OCI-LY7 (cell line): ENCODE measurements at regions not wholly inside any gene's neighbourhood (a gene's known extent, or its start where the extent isn't known, plus 50 kb on each side); places are given as distances from the start of the nearest gene placed in this dataset.

Experiments
- BruUV-seq: library from RNA; stranded (reverse); fragments of 400-500 nt; replicated peaks from 2 replicates; lab custom pipeline; 2021; lab: Mats Ljungman, UMichigan
- CTCF ChIA-PET: fragments of 300-600 bp; sonication (Branson Sonifier 250); formaldehyde crosslinking; loops from one replicate; lab custom pipeline; 2022; ENCODE audit warnings: antibody characterized with exemption; ENCODE audit not compliant: unreplicated experiment; lab: Charles Lee
- POLR2A ChIA-PET: fragments of 300-600 bp; sonication (Branson Sonifier 250); formaldehyde crosslinking; loops from one replicate; lab custom pipeline; 2022; ENCODE audit warnings: antibody characterized with exemption; lab: Charles Lee
- DNase-seq: peaks from one replicate; pipeline ENCODE4 v3.0.0-alpha.2; 2015; ENCODE audit warnings: low spot score
- H2AFZ ChIP-seq: fragments of 200-600 bp; sonication (generic), shearing (Covaris generic); 2 replicates; pipeline ENCODE4 v1.6.1; 2014; ENCODE audit warnings: mild to moderate bottlenecking, antibody characterized with exemption, low read length, moderate library complexity
- H3K27ac ChIP-seq: fragments of 200-600 bp; sonication (generic); 2 replicates; pipeline ENCODE4 v1.5.1; 2014; ENCODE audit warnings: mixed run types, low read depth, mild to moderate bottlenecking, moderate library complexity, low read length, inconsistent platforms; ENCODE audit not compliant: poor library complexity, severe bottlenecking
- H3K36me3 ChIP-seq: fragments of 200-600 bp; sonication (generic); 2 replicates; pipeline ENCODE4 v1.6.1; 2014; ENCODE audit warnings: mild to moderate bottlenecking, antibody characterized with exemption, low read length, moderate library complexity, mixed read lengths; ENCODE audit not compliant: insufficient read depth
- H3K4me1 ChIP-seq: fragments of 200-600 bp; sonication (generic); 2 replicates; pipeline ENCODE4 v1.5.1; 2014; ENCODE audit warnings: mild to moderate bottlenecking, low read length; ENCODE audit not compliant: insufficient read depth, poor library complexity, severe bottlenecking
- H3K4me2 ChIP-seq: fragments of 200-600 bp; sonication (generic); 2 replicates; pipeline ENCODE4 v1.6.1; 2014; ENCODE audit warnings: mild to moderate bottlenecking, low read length
- H3K4me3 ChIP-seq: fragments of 200-600 bp; sonication (generic); 2 replicates; pipeline ENCODE4 v1.5.1; 2014; ENCODE audit warnings: mild to moderate bottlenecking, low read depth, low read length; ENCODE audit not compliant: poor library complexity, severe bottlenecking
- H3K79me2 ChIP-seq: fragments of 200-600 bp; sonication (generic); 2 replicates; pipeline ENCODE4 v1.6.1; 2016; ENCODE audit warnings: low read depth, mild to moderate bottlenecking, low read length, moderate library complexity, mixed read lengths; ENCODE audit not compliant: insufficient read depth
- H3K9me2 ChIP-seq: fragments of 200-600 bp; sonication (generic); 2 replicates; pipeline ENCODE4 v1.6.1; 2016; ENCODE audit warnings: mild to moderate bottlenecking, low read length, mixed read lengths; ENCODE audit not compliant: insufficient read depth
- H3K9me3 ChIP-seq: fragments of 200-600 bp; sonication (generic); 2 replicates; pipeline ENCODE4 v1.6.1; 2014; ENCODE audit warnings: mild to moderate bottlenecking, mixed run types, low read length, mixed read lengths
- H4K20me1 ChIP-seq: fragments of 200-600 bp; sonication (generic); 2 replicates; pipeline ENCODE4 v1.6.1; 2014; ENCODE audit warnings: mild to moderate bottlenecking, antibody characterized with exemption, low read length, moderate library complexity, mixed read lengths; ENCODE audit not compliant: insufficient read depth
- EZH2phosphoT487 ChIP-seq: fragments of 200-600 bp; sonication (generic); IDR thresholded peaks from 2 replicates; pipeline ENCODE4 v1.6.1; 2018; ENCODE audit warnings: low read depth, borderline replicate concordance, mild to moderate bottlenecking, mixed run types, antibody characterized with exemption, low read length, moderate library complexity, mixed read lengths
- intact Hi-C: fragments of 100-400 bp; cut with micrococcal nuclease; formaldehyde crosslinking; loops from one replicate; pipeline ENCODE4 v1.10.0; 2022; ENCODE audit not compliant: unreplicated experiment
- TF ChIP-seq, protein P1 (sequence below): fragments of 200-600 bp; sonication (generic); conservative IDR thresholded peaks from 2 replicates; pipeline ENCODE4 v1.5.1; 2014; ENCODE audit warnings: mild to moderate bottlenecking, antibody characterized with exemption, low read length, moderate library complexity, mixed read lengths

DNA sequence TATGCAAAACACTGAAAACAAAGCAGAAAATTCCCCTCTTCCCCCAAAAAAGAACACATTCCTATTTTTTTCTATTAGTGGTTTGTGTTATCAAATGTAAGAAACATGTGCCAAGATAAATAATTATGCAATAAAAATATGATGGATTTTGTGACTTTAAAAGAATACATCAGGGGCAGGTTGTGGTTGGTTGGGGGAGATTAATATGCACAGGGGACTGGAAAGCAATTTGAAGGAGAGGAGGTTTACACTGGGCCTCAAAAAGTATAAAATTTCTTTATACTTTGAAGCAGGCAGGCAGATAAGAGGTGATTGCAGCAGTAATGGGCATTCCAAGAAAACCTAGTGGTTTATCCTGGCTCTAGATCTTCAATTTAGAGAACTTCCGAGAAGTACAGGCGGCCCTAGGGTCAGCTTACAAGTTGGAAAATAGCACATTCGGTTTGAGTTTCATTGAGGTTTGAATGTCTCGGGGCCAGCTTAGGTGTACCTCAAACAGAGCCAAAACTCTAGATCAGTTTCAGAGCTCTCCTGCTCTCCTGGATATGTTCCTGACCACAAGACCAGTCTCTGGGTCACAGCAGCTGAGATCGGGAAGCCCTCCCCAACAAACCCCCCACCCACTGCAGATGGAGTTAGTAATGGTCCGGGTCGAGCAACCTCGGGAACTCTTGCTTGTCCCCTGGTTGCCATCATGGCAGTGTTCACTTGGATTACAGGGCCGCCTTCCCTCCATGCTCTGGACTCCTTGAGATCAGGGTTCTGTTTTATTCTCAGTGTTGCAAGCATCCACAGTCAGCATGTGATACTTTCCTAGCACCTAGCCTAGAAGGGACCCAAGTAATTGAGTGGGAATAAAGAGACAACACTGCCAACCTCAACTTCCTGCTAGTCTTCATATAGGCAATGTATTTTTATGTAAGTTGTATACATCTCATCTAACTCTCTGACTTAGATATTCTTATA lies 112.1 kb upstream of the DDIT4L start:
- no peaks in the 10 kb centered on the region for H3K9me3 ChIP-seq
- intact Hi-C loops = no loop called here
- H3K27ac ChIP-seq = no peak overlapping the region
- H3K79me2 ChIP-seq = no peaks in the 10 kb centered on the region
- no peak for DNase-seq
- POLR2A ChIA-PET = interaction anchor here (1.2 kb wide), 1 partner anchor 12 kb away, joined by 3 read pairs; no protein-coding TSS in a partner anchor
- no TSS peak for BruUV-seq
- no peaks in the 10 kb centered on the region for H3K9me2 ChIP-seq
- CTCF ChIA-PET = no interaction called here
- no peaks in the 10 kb centered on the region for H3K4me1 ChIP-seq
- H3K4me2 ChIP-seq = no peak overlapping the region
- no peak overlapping the region for H3K4me3 ChIP-seq
- H2AFZ ChIP-seq = no peak overlapping the region
- H4K20me1 ChIP-seq = no peaks in the 10 kb centered on the region
- H3K36me3 ChIP-seq = no peaks in the 10 kb centered on the region
- TF ChIP-seq, protein P1, sequence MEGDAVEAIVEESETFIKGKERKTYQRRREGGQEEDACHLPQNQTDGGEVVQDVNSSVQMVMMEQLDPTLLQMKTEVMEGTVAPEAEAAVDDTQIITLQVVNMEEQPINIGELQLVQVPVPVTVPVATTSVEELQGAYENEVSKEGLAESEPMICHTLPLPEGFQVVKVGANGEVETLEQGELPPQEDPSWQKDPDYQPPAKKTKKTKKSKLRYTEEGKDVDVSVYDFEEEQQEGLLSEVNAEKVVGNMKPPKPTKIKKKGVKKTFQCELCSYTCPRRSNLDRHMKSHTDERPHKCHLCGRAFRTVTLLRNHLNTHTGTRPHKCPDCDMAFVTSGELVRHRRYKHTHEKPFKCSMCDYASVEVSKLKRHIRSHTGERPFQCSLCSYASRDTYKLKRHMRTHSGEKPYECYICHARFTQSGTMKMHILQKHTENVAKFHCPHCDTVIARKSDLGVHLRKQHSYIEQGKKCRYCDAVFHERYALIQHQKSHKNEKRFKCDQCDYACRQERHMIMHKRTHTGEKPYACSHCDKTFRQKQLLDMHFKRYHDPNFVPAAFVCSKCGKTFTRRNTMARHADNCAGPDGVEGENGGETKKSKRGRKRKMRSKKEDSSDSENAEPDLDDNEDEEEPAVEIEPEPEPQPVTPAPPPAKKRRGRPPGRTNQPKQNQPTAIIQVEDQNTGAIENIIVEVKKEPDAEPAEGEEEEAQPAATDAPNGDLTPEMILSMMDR = no peak
- TF ChIP-seq EZH2phosphoT487 = no peak

DNA sequence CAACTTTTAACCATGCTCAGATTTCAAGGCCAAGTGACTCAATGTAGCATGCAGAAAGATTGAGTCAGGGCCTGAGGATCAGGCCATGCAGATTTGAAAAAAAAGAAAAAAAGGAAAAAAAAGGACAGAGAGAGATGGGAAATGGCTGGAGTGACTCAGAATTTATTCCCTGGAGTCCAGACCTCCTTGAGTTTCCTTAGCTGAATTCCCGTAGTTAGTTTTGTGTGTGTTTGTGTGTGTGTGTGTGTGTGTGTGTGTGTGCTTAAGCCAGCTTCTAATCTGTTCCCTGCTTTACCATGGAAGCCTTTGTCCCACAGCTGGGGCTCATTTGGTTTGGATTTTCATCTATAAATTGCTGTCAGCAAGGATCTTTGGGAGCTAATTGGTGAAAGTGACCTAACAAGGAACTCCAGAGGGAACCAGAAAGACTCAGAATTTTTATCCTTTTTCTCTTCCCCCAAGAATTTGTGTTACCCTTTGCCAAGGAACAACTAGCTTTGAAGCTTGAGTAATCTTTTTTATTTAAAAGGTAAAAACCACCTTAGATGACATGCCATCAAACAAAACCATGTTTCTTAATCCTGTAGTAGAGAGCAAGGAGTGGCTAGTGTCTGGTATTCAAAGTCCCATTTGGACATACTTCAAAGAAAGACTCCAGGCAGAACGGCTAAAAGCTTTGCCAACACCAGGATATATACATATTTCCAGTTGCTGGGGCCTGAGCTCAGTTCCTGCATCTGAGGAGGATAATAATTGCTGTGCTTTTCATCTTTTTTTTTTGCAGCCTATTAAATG lies 109.0 kb upstream of the DDIT4L start:
- Histone ChIP-seq H3K4me2 (no peak overlapping the region), H3K36me3 (no peaks in the 10 kb centered on the region), H3K9me2 (no peaks in the 10 kb centered on the region), H3K9me3 (no peaks in the 10 kb centered on the region), H3K27ac (no peak overlapping the region), H3K79me2 (no peaks in the 10 kb centered on the region), H3K4me1 (no peaks in the 10 kb centered on the region), H4K20me1 (no peaks in the 10 kb centered on the region), H3K4me3 (no peak overlapping the region), H2AFZ (no peak overlapping the region)
- intact Hi-C loops = loop anchor here (10.0 kb wide), 1 partner anchor 204 kb away; no protein-coding TSS in a partner anchor
- TF ChIP-seq, protein P1 = no peak
- no peak for TF ChIP-seq EZH2phosphoT487
- ChIA-PET CTCF (no interaction called here), POLR2A (interaction anchor here (0.6 kb wide), 3 partner anchors 140 to 1064 kb away, joined by 3 to 5 read pairs (median 3); no protein-coding TSS in a partner anchor)
- BruUV-seq = no TSS peak
- no peak for DNase-seq
